MM.1S (cell line): ENCODE measurements at regions not wholly inside any gene's neighbourhood (a gene's known extent, or its start where the extent isn't known, plus 50 kb on each side); places are given as distances from the start of the nearest gene placed in this dataset.

Experiments used
- DNase-seq: peaks from one replicate; pipeline ENCODE4 v3.0.0-alpha.2; 2015
- H2AFZ ChIP-seq: fragments of 300-600 bp; sonication (generic); 2 replicates; pipeline ENCODE4 v1.6.0; 2016; ENCODE audit warnings: antibody characterized with exemption, low read length
- H3F3A ChIP-seq: fragments of 300-600 bp; sonication (generic); 2 replicates; pipeline ENCODE4 v1.6.1; 2016; ENCODE audit warnings: mild to moderate bottlenecking, antibody characterized with exemption, low read length, moderate library complexity, mixed read lengths; ENCODE audit not compliant: insufficient read depth
- H3K27ac ChIP-seq: fragments of 300-600 bp; sonication (generic); 2 replicates; pipeline ENCODE4 v1.5.1; 2016; ENCODE audit warnings: mild to moderate bottlenecking, low read length
- H3K27me3 ChIP-seq: fragments of 300-600 bp; sonication (generic); replicated peaks from 2 replicates; pipeline ENCODE4 v1.6.0; 2016; ENCODE audit warnings: low read length; ENCODE audit not compliant: insufficient read depth
- H3K36me3 ChIP-seq: fragments of 300-600 bp; sonication (generic); replicated peaks from 2 replicates; pipeline ENCODE4 v1.6.1; 2016; ENCODE audit warnings: mild to moderate bottlenecking, low read length, mixed read lengths; ENCODE audit not compliant: insufficient read depth
- H3K4me1 ChIP-seq: fragments of 300-600 bp; sonication (generic); 2 replicates; pipeline ENCODE4 v1.6.1; 2016; ENCODE audit warnings: low read length, mixed read lengths
- H3K4me2 ChIP-seq: fragments of 300-600 bp; sonication (generic); 2 replicates; pipeline ENCODE4 v1.6.0; 2016; ENCODE audit warnings: low read depth, low read length
- H3K4me3 ChIP-seq: fragments of 300-600 bp; sonication (generic); 2 replicates; pipeline ENCODE4 v1.5.1; 2016; ENCODE audit warnings: low read length, mixed read lengths
- H3K79me2 ChIP-seq: fragments of 300-600 bp; sonication (generic); 2 replicates; pipeline ENCODE4 v1.6.1; 2016; ENCODE audit warnings: mixed run types, low read length, mixed read lengths
- H3K9ac ChIP-seq: fragments of 300-600 bp; sonication (generic); 2 replicates; pipeline ENCODE4 v1.6.1; 2016; ENCODE audit warnings: low read length, mixed read lengths
- H3K9me2 ChIP-seq: fragments of 300-600 bp; sonication (generic); replicated peaks from 2 replicates; pipeline ENCODE4 v1.6.1; 2016; ENCODE audit warnings: mild to moderate bottlenecking, low read length, mixed read lengths; ENCODE audit not compliant: insufficient read depth
- H3K9me3 ChIP-seq: fragments of 300-600 bp; sonication (generic); replicated peaks from 2 replicates; pipeline ENCODE4 v1.6.1; 2016; ENCODE audit warnings: mild to moderate bottlenecking, low read length, mixed read lengths; ENCODE audit not compliant: insufficient read depth
- H4K20me1 ChIP-seq: fragments of 300-600 bp; sonication (generic); 2 replicates; pipeline ENCODE4 v1.6.1; 2016; ENCODE audit warnings: mild to moderate bottlenecking, low read length, moderate library complexity, mixed read lengths; ENCODE audit not compliant: insufficient read depth
- CTCF ChIP-seq: fragments of 300-600 bp; sonication (generic); IDR thresholded peaks from 2 replicates; pipeline ENCODE4 v1.5.1; 2016; ENCODE audit warnings: antibody characterized with exemption, low read length, mixed read lengths
- EZH2 ChIP-seq: fragments of 300-600 bp; sonication (generic); optimal IDR thresholded peaks from 2 replicates; pipeline ENCODE3; 2017; ENCODE audit warnings: low read depth, mild to moderate bottlenecking, antibody characterized with exemption, low read length, mixed read lengths
- EZH2phosphoT487 ChIP-seq: fragments of 300-600 bp; sonication (generic); IDR thresholded peaks from 2 replicates; pipeline ENCODE4 v1.6.1; 2018; ENCODE audit warnings: antibody characterized with exemption, low read length

GRCh38 chr1:223482132-223482531 lies 88.9 kb downstream of the CCDC185 start:
- Histone ChIP-seq H3K27me3 (no peaks in the 10 kb centered on the region), H3K4me1 (peaks cover 15% of the 10 kb centered on the region), H3K4me3 (peak overlapping the region; percentile 30), H3K36me3 (no peaks in the 10 kb centered on the region), H3K9ac (no peak overlapping the region), H3K9me2 (no peaks in the 10 kb centered on the region), H3K4me2 (peak overlapping the region; percentile 86), H3F3A (peaks cover 11% of the 10 kb centered on the region), H3K79me2 (no peaks in the 10 kb centered on the region), H2AFZ (peak overlapping the region; percentile 47; the same call in 1 of the 2 replicates), H3K27ac (peak overlapping the region; percentile 50; the same call in 1 of the 2 replicates), H3K9me3 (no peaks in the 10 kb centered on the region), H4K20me1 (no peaks in the 10 kb centered on the region)
- TF ChIP-seq EZH2: no peak
- TF ChIP-seq CTCF: no peak
- no peak for TF ChIP-seq EZH2phosphoT487
- DNase-seq: no peak

- Histone ChIP-seq H3K4me2 (peak overlapping the region; percentile 86), H4K20me1 (no peaks in the 10 kb centered on the region), H3K9ac (no peak overlapping the region), H3F3A (peaks cover 11% of the 10 kb centered on the region), H3K27ac (peak overlapping the region; percentile 50; the same call in 1 of the 2 replicates), H3K36me3 (no peaks in the 10 kb centered on the region), H3K9me2 (no peaks in the 10 kb centered on the region), H3K4me1 (peaks cover 15% of the 10 kb centered on the region), H3K27me3 (no peaks in the 10 kb centered on the region), H2AFZ (peak overlapping the region; percentile 47), H3K4me3 (peak overlapping the region; percentile 30), H3K9me3 (no peaks in the 10 kb centered on the region), H3K79me2 (no peaks in the 10 kb centered on the region)
- peak; percentile 94 for DNase-seq
- no peak for TF ChIP-seq CTCF
Measured at GRCh38 chr1:223482766-223483165, 89.6 kb downstream of the CCDC185 start.

- H3K27me3 ChIP-seq: no peaks in the 10 kb centered on the region
- H3K9me3 ChIP-seq: no peaks in the 10 kb centered on the region
- H3K9ac ChIP-seq: no peak overlapping the region
- H3K36me3 ChIP-seq: no peaks in the 10 kb centered on the region
- H4K20me1 ChIP-seq: no peaks in the 10 kb centered on the region
- H3K9me2 ChIP-seq: no peaks in the 10 kb centered on the region
- no peaks in the 10 kb centered on the region for H3K79me2 ChIP-seq
- no peak for DNase-seq
- peaks cover 11% of the 10 kb centered on the region for H3F3A ChIP-seq
- peaks cover 15% of the 10 kb centered on the region for H3K4me1 ChIP-seq
- H2AFZ ChIP-seq: no peak overlapping the region
- TF ChIP-seq EZH2: no peak
- TF ChIP-seq EZH2phosphoT487: no peak
- TF ChIP-seq CTCF: no peak
- no peak overlapping the region for H3K4me3 ChIP-seq
- H3K4me2 ChIP-seq: no peak overlapping the region
- H3K27ac ChIP-seq: no peak overlapping the region
Measured at GRCh38 chr1:223483511-223483910, 90.3 kb downstream of the CCDC185 start.
